ENCODE measurements at regions not wholly inside any gene's neighbourhood (a gene's known extent, or its start where the extent isn't known, plus 50 kb on each side); places are given as distances from the start of the nearest gene placed in this dataset.

GRCh38 chr6:103672169-103672568, 1187.5 kb downstream of the HACE1 start:
- Histone ChIP-seq H3K27me3 (ENCODE audit: control insufficient read depth in 2 of 2, insufficient read depth in 1 of 2, low read length in 1 of 2) (no peaks in the 10 kb centered on the region), H3K4me1 (ENCODE audit: control insufficient read depth in 2 of 2, insufficient read depth in 2 of 2, low read length in 2 of 2) (no peaks in the 10 kb centered on the region), H3K27ac (ENCODE audit: low read depth in 1 of 2, low read length in 1 of 2) (no peak overlapping the region), H3K9me3 (ENCODE audit: control insufficient read depth in 2 of 2, insufficient read depth in 1 of 2, low read length in 1 of 2) (peaks cover 0 to 1% of the 10 kb centered on the region in 2 donors), H3K36me3 (ENCODE audit: control insufficient read depth in 2 of 2, insufficient read depth in 2 of 2, low read length in 1 of 2) (no peaks in the 10 kb centered on the region), H3K4me3 (ENCODE audit: low read length in 2 of 2) (no peak overlapping the region)
- DNase-seq (ENCODE audit: low read depth in 6 of 9, low spot score in 9 of 9) = no peak
- 93% methylated on average over 1 of the region's 1 CpG for WGBS

DNA sequence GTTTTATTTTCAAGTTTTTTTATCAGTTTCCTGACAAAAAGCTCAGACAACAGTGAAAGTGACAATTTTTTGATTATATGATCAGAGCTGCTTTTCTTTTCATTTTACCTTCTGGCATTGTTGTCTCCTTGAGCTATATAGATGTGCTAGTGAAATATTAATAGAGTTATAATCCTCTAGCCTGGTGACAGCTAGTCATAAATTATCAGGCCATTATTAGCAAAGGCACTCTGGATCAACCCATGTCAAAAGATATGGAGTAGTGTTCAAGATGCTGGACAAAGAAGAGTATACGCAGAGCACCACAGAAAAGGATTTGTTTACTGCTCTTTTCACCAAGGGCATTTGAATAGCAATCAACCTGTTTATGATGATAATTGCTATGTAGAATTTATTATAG, 1230.1 kb downstream of the HACE1 start:
- H3K27me3 ChIP-seq (ENCODE audit: control insufficient read depth in 2 of 2, insufficient read depth in 1 of 2, low read length in 1 of 2) = no peaks in the 10 kb centered on the region
- no peak overlapping the region for H3K4me3 ChIP-seq (ENCODE audit: low read length in 2 of 2)
- no peaks in the 10 kb centered on the region for H3K9me3 ChIP-seq (ENCODE audit: control insufficient read depth in 2 of 2, insufficient read depth in 1 of 2, low read length in 1 of 2)
- DNase-seq (ENCODE audit: low read depth in 6 of 9, low spot score in 9 of 9) = no peak
- H3K27ac ChIP-seq (ENCODE audit: low read depth in 1 of 2, low read length in 1 of 2) = no peak overlapping the region
- H3K4me1 ChIP-seq (ENCODE audit: control insufficient read depth in 2 of 2, insufficient read depth in 2 of 2, low read length in 2 of 2) = no peaks in the 10 kb centered on the region
- 99% methylated on average over 1 of the region's 1 CpG for WGBS
- no peaks in the 10 kb centered on the region for H3K36me3 ChIP-seq (ENCODE audit: control insufficient read depth in 2 of 2, insufficient read depth in 2 of 2, low read length in 1 of 2)

DNA sequence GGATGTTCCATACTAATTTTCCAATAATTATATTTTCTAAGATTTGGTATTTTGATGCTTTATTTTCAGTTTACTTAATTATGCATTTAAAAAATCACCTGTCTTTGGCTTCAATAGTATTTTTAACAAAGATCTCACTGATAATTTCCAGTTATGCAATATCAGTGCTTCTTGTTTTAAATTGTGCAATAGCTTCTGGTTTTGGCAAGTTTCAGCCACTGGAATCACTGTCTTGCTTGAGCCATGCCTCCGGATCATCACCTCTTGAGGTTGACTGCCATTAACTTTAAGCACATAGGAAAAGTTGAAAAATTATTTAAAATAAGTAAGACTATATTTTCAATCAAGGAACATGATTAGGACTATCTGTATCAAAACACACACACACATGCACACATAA, 1242.1 kb downstream of the HACE1 start:
- Histone ChIP-seq H3K36me3 (ENCODE audit: control insufficient read depth in 2 of 2, insufficient read depth in 2 of 2, low read length in 1 of 2) (no peaks in the 10 kb centered on the region), H3K4me3 (ENCODE audit: low read length in 2 of 2) (no peak overlapping the region), H3K4me1 (ENCODE audit: control insufficient read depth in 2 of 2, insufficient read depth in 2 of 2, low read length in 2 of 2) (no peaks in the 10 kb centered on the region), H3K27ac (ENCODE audit: low read depth in 1 of 2, low read length in 1 of 2) (no peak overlapping the region), H3K27me3 (ENCODE audit: control insufficient read depth in 2 of 2, insufficient read depth in 1 of 2, low read length in 1 of 2) (no peaks in the 10 kb centered on the region), H3K9me3 (ENCODE audit: control insufficient read depth in 2 of 2, insufficient read depth in 1 of 2, low read length in 1 of 2) (no peaks in the 10 kb centered on the region)
- WGBS = 100% methylated on average over 1 of the region's 1 CpG
- no peak for DNase-seq (ENCODE audit: low read depth in 6 of 9, low spot score in 9 of 9)

- no peaks in the 10 kb centered on the region for H3K36me3 ChIP-seq (ENCODE audit: control insufficient read depth in 2 of 2, insufficient read depth in 2 of 2, low read length in 1 of 2)
- H3K9me3 ChIP-seq (ENCODE audit: control insufficient read depth in 2 of 2, insufficient read depth in 1 of 2, low read length in 1 of 2) = no peaks in the 10 kb centered on the region
- no peaks in the 10 kb centered on the region for H3K27me3 ChIP-seq (ENCODE audit: control insufficient read depth in 2 of 2, insufficient read depth in 1 of 2, low read length in 1 of 2)
- no peak overlapping the region for H3K27ac ChIP-seq (ENCODE audit: low read depth in 1 of 2, low read length in 1 of 2)
- 63% methylated on average over 3 of the region's 3 CpGs for WGBS
- H3K4me3 ChIP-seq (ENCODE audit: low read length in 2 of 2) = no peak overlapping the region
- no peak for DNase-seq (ENCODE audit: low read depth in 6 of 9, low spot score in 9 of 9)
- H3K4me1 ChIP-seq (ENCODE audit: control insufficient read depth in 2 of 2, insufficient read depth in 2 of 2, low read length in 2 of 2) = no peaks in the 10 kb centered on the region
These were observed 1272.0 kb downstream of the HACE1 start for GRCh38 chr6:103587722-103588121.

GRCh38 chr6:103578115-103578514, 1281.6 kb downstream of the HACE1 start:
- no peaks in the 10 kb centered on the region for H3K9me3 ChIP-seq (ENCODE audit: control insufficient read depth in 2 of 2, insufficient read depth in 1 of 2, low read length in 1 of 2)
- no peaks in the 10 kb centered on the region for H3K36me3 ChIP-seq (ENCODE audit: control insufficient read depth in 2 of 2, insufficient read depth in 2 of 2, low read length in 1 of 2)
- no peaks in the 10 kb centered on the region for H3K27me3 ChIP-seq (ENCODE audit: control insufficient read depth in 2 of 2, insufficient read depth in 1 of 2, low read length in 1 of 2)
- no peak overlapping the region for H3K4me3 ChIP-seq (ENCODE audit: low read length in 2 of 2)
- H3K4me1 ChIP-seq (ENCODE audit: control insufficient read depth in 2 of 2, insufficient read depth in 2 of 2, low read length in 2 of 2) = no peaks in the 10 kb centered on the region
- WGBS = 88% methylated on average over 3 of the region's 3 CpGs
- H3K27ac ChIP-seq (ENCODE audit: low read depth in 1 of 2, low read length in 1 of 2) = no peak overlapping the region
- no peak for DNase-seq (ENCODE audit: low read depth in 6 of 9, low spot score in 9 of 9)

DNA sequence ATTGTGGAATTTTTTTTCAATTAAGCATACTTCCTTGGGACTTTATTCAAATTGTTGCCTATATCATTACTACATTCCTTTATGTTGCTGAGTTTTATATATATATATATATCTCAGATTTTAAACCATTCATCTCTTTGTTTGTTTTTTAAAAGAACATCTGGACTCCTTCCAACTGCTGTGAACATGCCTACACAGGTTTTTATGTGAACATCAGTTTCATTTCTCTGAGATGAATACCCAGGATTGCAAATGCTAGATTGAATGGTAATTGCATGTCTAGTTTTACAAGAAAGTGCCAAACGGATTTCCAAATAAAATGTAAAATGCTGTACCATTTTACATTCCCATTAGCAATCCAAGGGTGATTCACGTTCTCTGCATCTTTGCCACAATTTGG, 1289.3 kb downstream of the HACE1 start:
- no peak overlapping the region for H3K27ac ChIP-seq (ENCODE audit: low read depth in 1 of 2, low read length in 1 of 2)
- H3K4me3 ChIP-seq (ENCODE audit: low read length in 2 of 2) = no peak overlapping the region
- H3K27me3 ChIP-seq (ENCODE audit: control insufficient read depth in 2 of 2, insufficient read depth in 1 of 2, low read length in 1 of 2) = no peaks in the 10 kb centered on the region
- H3K4me1 ChIP-seq (ENCODE audit: control insufficient read depth in 2 of 2, insufficient read depth in 2 of 2, low read length in 2 of 2) = no peaks in the 10 kb centered on the region
- no peaks in the 10 kb centered on the region for H3K9me3 ChIP-seq (ENCODE audit: control insufficient read depth in 2 of 2, insufficient read depth in 1 of 2, low read length in 1 of 2)
- WGBS = 85% methylated on average over 2 of the region's 2 CpGs
- no peaks in the 10 kb centered on the region for H3K36me3 ChIP-seq (ENCODE audit: control insufficient read depth in 2 of 2, insufficient read depth in 2 of 2, low read length in 1 of 2)
- DNase-seq (ENCODE audit: low read depth in 6 of 9, low spot score in 9 of 9) = no peak

DNA sequence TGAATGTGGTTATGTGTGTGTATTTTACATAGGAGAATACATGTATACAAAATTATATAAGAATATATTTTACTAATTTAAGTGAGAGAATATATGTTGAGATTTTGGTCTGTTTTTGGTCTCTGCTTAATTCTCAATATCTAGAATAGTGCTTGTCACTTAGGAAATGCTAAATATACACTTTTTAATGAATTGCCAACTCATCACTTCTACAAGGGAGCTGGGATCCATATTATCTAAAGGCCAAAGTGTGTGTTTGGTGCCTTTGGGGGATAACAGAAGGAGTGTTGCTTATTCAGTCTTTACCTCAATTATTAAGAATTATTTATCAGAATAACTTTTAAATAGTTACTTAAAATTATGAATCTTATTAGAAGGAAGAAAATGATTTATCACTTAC, 1304.8 kb downstream of the HACE1 start:
- no peaks in the 10 kb centered on the region for H3K4me1 ChIP-seq (ENCODE audit: control insufficient read depth in 2 of 2, insufficient read depth in 2 of 2, low read length in 2 of 2)
- DNase-seq (ENCODE audit: low read depth in 6 of 9, low spot score in 9 of 9) = no peak
- H3K9me3 ChIP-seq (ENCODE audit: control insufficient read depth in 2 of 2, insufficient read depth in 1 of 2, low read length in 1 of 2) = no peaks in the 10 kb centered on the region
- H3K36me3 ChIP-seq (ENCODE audit: control insufficient read depth in 2 of 2, insufficient read depth in 2 of 2, low read length in 1 of 2) = no peaks in the 10 kb centered on the region
- no peaks in the 10 kb centered on the region for H3K27me3 ChIP-seq (ENCODE audit: control insufficient read depth in 2 of 2, insufficient read depth in 1 of 2, low read length in 1 of 2)
- H3K27ac ChIP-seq (ENCODE audit: low read depth in 1 of 2, low read length in 1 of 2) = no peak overlapping the region
- H3K4me3 ChIP-seq (ENCODE audit: low read length in 2 of 2) = no peak overlapping the region

DNA sequence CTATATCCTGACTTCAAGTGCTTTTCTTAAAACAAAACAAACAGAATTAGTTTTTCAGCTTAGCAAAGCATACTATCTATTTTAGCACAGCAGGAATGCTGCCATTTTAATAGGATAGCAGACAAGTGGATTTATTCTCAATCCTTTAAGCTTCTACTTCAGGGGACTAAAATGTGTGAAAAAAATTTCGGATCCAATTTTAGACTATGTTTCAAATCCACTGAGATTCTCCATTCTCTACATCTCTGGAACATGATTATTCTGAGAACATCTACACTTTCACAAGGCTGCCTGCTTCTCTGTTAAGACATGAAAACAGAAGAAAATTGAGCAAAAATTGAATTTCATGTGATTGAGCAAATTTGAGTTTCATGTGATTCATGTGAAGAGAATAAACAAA, 1321.3 kb downstream of the HACE1 start:
- H3K4me3 ChIP-seq (ENCODE audit: low read length in 2 of 2) = no peak overlapping the region
- H3K36me3 ChIP-seq (ENCODE audit: control insufficient read depth in 2 of 2, insufficient read depth in 2 of 2, low read length in 1 of 2) = no peaks in the 10 kb centered on the region
- WGBS = 92% methylated on average over 1 of the region's 1 CpG
- H3K4me1 ChIP-seq (ENCODE audit: control insufficient read depth in 2 of 2, insufficient read depth in 2 of 2, low read length in 2 of 2) = no peaks in the 10 kb centered on the region
- no peaks in the 10 kb centered on the region for H3K9me3 ChIP-seq (ENCODE audit: control insufficient read depth in 2 of 2, insufficient read depth in 1 of 2, low read length in 1 of 2)
- DNase-seq (ENCODE audit: low read depth in 6 of 9, low spot score in 9 of 9) = no peak
- H3K27me3 ChIP-seq (ENCODE audit: control insufficient read depth in 2 of 2, insufficient read depth in 1 of 2, low read length in 1 of 2) = no peaks in the 10 kb centered on the region
- H3K27ac ChIP-seq (ENCODE audit: low read depth in 1 of 2, low read length in 1 of 2) = no peak overlapping the region

- H3K27ac ChIP-seq (ENCODE audit: low read depth in 1 of 2, low read length in 1 of 2) = no peak overlapping the region
- H3K4me1 ChIP-seq (ENCODE audit: control insufficient read depth in 2 of 2, insufficient read depth in 2 of 2, low read length in 2 of 2) = no peaks in the 10 kb centered on the region
- no peaks in the 10 kb centered on the region for H3K36me3 ChIP-seq (ENCODE audit: control insufficient read depth in 2 of 2, insufficient read depth in 2 of 2, low read length in 1 of 2)
- H3K9me3 ChIP-seq (ENCODE audit: control insufficient read depth in 2 of 2, insufficient read depth in 1 of 2, low read length in 1 of 2) = no peaks in the 10 kb centered on the region
- no peaks in the 10 kb centered on the region for H3K27me3 ChIP-seq (ENCODE audit: control insufficient read depth in 2 of 2, insufficient read depth in 1 of 2, low read length in 1 of 2)
- DNase-seq (ENCODE audit: low read depth in 6 of 9, low spot score in 9 of 9) = no peak
- WGBS = 89% methylated on average over 2 of the region's 2 CpGs
- no peak overlapping the region for H3K4me3 ChIP-seq (ENCODE audit: low read length in 2 of 2)
These were observed 1324.9 kb downstream of the HACE1 start for GRCh38 chr6:103534814-103535213.

- H3K27ac ChIP-seq (ENCODE audit: low read depth in 1 of 2, low read length in 1 of 2) = no peak overlapping the region
- WGBS = 66% methylated on average over 1 of the region's 1 CpG
- no peaks in the 10 kb centered on the region for H3K36me3 ChIP-seq (ENCODE audit: control insufficient read depth in 2 of 2, insufficient read depth in 2 of 2, low read length in 1 of 2)
- no peaks in the 10 kb centered on the region for H3K27me3 ChIP-seq (ENCODE audit: control insufficient read depth in 2 of 2, insufficient read depth in 1 of 2, low read length in 1 of 2)
- DNase-seq (ENCODE audit: low read depth in 6 of 9, low spot score in 9 of 9) = no peak
- H3K9me3 ChIP-seq (ENCODE audit: control insufficient read depth in 2 of 2, insufficient read depth in 1 of 2, low read length in 1 of 2) = no peaks in the 10 kb centered on the region
- no peak overlapping the region for H3K4me3 ChIP-seq (ENCODE audit: low read length in 2 of 2)
- H3K4me1 ChIP-seq (ENCODE audit: control insufficient read depth in 2 of 2, insufficient read depth in 2 of 2, low read length in 2 of 2) = no peaks in the 10 kb centered on the region
These were observed 1325.6 kb downstream of the HACE1 start for GRCh38 chr6:103534095-103534494.
